IMR-90 (cell line): ENCODE measurements at regions not wholly inside any gene's neighbourhood (a gene's known extent, or its start where the extent isn't known, plus 50 kb on each side); places are given as distances from the start of the nearest gene placed in this dataset.

Experiments
- BHLHE40 ChIP-seq: fragments of 150-350 bp; IDR thresholded peaks from 2 replicates; pipeline ENCODE4 v1.6.1; 2016; ENCODE audit warnings: mild to moderate bottlenecking, low read depth, low read length
- CEBPB ChIP-seq: IDR thresholded peaks from 2 replicates; pipeline ENCODE4 v1.6.1; 2012; ENCODE audit warnings: low read depth, low read length, improper control_type of control experiment
- CHD1 ChIP-seq: IDR thresholded peaks from 2 replicates; pipeline ENCODE4 v1.6.1; 2012; ENCODE audit warnings: low read depth, low read length, improper control_type of control experiment
- MAFK ChIP-seq: IDR thresholded peaks from 2 replicates; pipeline ENCODE4 v1.6.1; 2012; ENCODE audit warnings: low read depth, low read length, improper control_type of control experiment
- MAZ ChIP-seq: IDR thresholded peaks from 2 replicates; pipeline ENCODE4 v1.6.1; 2012; ENCODE audit warnings: low read depth, mild to moderate bottlenecking, low read length, improper control_type of control experiment, moderate library complexity, borderline replicate concordance
- MXI1 ChIP-seq: IDR thresholded peaks from 2 replicates; pipeline ENCODE4 v1.6.1; 2012; ENCODE audit warnings: low read depth, mild to moderate bottlenecking, low read length, moderate library complexity, borderline replicate concordance
- NFE2L2 ChIP-seq: fragments of 150-350 bp; IDR thresholded peaks from 2 replicates; pipeline ENCODE4 v1.6.1; 2016; ENCODE audit warnings: low read depth, mild to moderate bottlenecking, low read length
- POLR2A ChIP-seq: IDR thresholded peaks from 2 replicates; pipeline ENCODE4 v1.6.1; 2012; ENCODE audit warnings: mild to moderate bottlenecking, low read depth, low read length
- RAD21 ChIP-seq: IDR thresholded peaks from 2 replicates; pipeline ENCODE4 v1.6.1; 2012; ENCODE audit warnings: low read length, improper control_type of control experiment
- RFX5 ChIP-seq: IDR thresholded peaks from 2 replicates; pipeline ENCODE4 v1.8.0; 2012; ENCODE audit warnings: low read depth, mild to moderate bottlenecking, low read length, moderate library complexity
- SMC3 ChIP-seq: fragments of 150-350 bp; IDR thresholded peaks from 2 replicates; pipeline ENCODE4 v1.6.1; 2016; ENCODE audit warnings: low read depth, mild to moderate bottlenecking, antibody characterized with exemption, low read length, moderate library complexity
- TF ChIP-seq, protein P1 (sequence below): conservative IDR thresholded peaks from 2 replicates; pipeline ENCODE4 v1.5.1; 2012; ENCODE audit warnings: mild to moderate bottlenecking, low read depth, low read length, improper control_type of control experiment
- TF ChIP-seq, protein P2 (sequence below): fragments of 150-350 bp; IDR thresholded peaks from 2 replicates; pipeline ENCODE4 v1.6.1; 2017; ENCODE audit warnings: mild to moderate bottlenecking, antibody characterized with exemption, low read length, low read depth

DNA sequence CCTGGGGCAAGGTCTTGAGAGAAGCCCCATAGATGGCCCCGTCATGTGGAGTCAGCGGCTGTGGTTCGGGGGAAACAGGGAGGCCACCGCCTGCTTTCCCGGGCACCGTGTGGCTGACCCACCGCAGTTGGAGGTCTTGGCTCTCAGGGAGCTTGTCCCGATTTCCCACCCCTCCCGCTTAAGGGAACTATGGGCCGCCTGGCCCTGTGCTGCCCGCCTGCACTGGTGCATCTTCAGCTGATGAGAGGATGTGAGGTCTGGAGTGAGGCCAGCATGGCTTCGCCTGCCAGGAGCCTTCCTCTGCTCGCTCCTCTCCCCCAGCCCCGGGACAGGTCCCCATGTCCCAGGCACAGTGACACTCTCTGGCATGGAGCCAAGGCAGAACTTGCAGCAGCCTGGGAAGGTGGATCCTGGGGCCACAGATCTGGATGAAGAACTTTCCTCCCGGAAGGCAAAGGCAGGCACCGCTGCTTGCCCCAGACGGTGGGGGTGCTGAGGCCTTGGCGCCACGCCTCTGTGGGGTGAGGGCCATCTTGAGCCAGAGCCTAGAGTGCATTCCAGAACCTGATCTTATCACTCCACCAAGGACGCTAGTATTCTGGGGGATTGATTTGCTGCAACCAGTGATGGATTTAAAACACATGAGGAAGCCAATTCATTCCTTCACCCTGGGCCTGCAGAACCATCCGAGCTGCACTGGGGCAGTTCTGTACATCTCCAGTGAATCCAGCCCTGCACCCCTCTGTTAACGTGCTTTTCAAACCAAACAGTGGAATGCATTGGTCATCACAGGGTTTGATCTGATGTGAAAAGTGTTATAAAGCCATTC lies 178.6 kb upstream of the TNRC6C start:
- TF ChIP-seq, protein P1, sequence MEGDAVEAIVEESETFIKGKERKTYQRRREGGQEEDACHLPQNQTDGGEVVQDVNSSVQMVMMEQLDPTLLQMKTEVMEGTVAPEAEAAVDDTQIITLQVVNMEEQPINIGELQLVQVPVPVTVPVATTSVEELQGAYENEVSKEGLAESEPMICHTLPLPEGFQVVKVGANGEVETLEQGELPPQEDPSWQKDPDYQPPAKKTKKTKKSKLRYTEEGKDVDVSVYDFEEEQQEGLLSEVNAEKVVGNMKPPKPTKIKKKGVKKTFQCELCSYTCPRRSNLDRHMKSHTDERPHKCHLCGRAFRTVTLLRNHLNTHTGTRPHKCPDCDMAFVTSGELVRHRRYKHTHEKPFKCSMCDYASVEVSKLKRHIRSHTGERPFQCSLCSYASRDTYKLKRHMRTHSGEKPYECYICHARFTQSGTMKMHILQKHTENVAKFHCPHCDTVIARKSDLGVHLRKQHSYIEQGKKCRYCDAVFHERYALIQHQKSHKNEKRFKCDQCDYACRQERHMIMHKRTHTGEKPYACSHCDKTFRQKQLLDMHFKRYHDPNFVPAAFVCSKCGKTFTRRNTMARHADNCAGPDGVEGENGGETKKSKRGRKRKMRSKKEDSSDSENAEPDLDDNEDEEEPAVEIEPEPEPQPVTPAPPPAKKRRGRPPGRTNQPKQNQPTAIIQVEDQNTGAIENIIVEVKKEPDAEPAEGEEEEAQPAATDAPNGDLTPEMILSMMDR: no peak
- TF ChIP-seq POLR2A (no peak), CEBPB (no peak), MXI1 (no peak), RFX5 (no peak), MAFK (no peak), BHLHE40 (no peak), RAD21 (no peak), NFE2L2 (no peak), CHD1 (no peak), SMC3 (no peak), MAZ (no peak)
- TF ChIP-seq, protein P2, sequence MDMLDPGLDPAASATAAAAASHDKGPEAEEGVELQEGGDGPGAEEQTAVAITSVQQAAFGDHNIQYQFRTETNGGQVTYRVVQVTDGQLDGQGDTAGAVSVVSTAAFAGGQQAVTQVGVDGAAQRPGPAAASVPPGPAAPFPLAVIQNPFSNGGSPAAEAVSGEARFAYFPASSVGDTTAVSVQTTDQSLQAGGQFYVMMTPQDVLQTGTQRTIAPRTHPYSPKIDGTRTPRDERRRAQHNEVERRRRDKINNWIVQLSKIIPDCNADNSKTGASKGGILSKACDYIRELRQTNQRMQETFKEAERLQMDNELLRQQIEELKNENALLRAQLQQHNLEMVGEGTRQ: no peak
